B cell (primary cell): ENCODE measurements at regions not wholly inside any gene's neighbourhood (a gene's known extent, or its start where the extent isn't known, plus 50 kb on each side); places are given as distances from the start of the nearest gene placed in this dataset.

Source experiments
- CTCF ChIP-seq: fragments of 200-600 bp; IDR thresholded peaks from one replicate; pipeline ENCODE4 v1.8.0; 2022; ENCODE audit warnings: antibody characterized with exemption, mild to moderate bottlenecking
- EZH2 ChIP-seq: IDR thresholded peaks from 2 replicates; pipeline ENCODE4 v1.6.1; 2012; ENCODE audit warnings: borderline replicate concordance, low read depth, mild to moderate bottlenecking, moderate library complexity, low read length; ENCODE audit not compliant: insufficient read depth, poor library complexity, severe bottlenecking

- no peak for TF ChIP-seq CTCF
- no peak for TF ChIP-seq EZH2
Measured at GRCh38 chr12:70154087-70154638, 89.1 kb upstream of the CNOT2 start.
